ENCODE measurements at regions not wholly inside any gene's neighbourhood (a gene's known extent, or its start where the extent isn't known, plus 50 kb on each side); places are given as distances from the start of the nearest gene placed in this dataset.

- Histone ChIP-seq H3K36me3 (no peaks in the 10 kb centered on the region), H3K4me1 (peaks cover 0 to 8% (median 0%) of the 10 kb centered on the region in 4 donors), H3K27ac (replicated peaks in 1 of 4) (no peak overlapping the region), H3K27me3 (no peaks in the 10 kb centered on the region), H3K4me3 (no peak overlapping the region), H3K9me3 (no peaks in the 10 kb centered on the region)
- TF ChIP-seq CTCF (IDR thresholded peaks at IDR 0.05) (no peak), POLR2AphosphoS5 (IDR thresholded peaks at IDR 0.05) (no peak), EP300 (IDR thresholded peaks at IDR 0.05) (no peak), POLR2A (IDR thresholded peaks at IDR 0.05; ENCODE audit: low read depth) (no peak)
- intact Hi-C loops (cut with DNase I) = no loop called here
- DNase-seq (ENCODE audit: extremely low spot score) = no peak
- WGBS = 89% methylated on average over 3 of the region's 3 CpGs
These were observed 307.0 kb downstream of the KCNJ2 start for GRCh38 chr17:70476368-70476767.

GRCh38 chr17:70478902-70479301 lies 309.6 kb downstream of the KCNJ2 start:
- no peak for DNase-seq (ENCODE audit: extremely low spot score)
- TF ChIP-seq CTCF (IDR thresholded peaks at IDR 0.05) (no peak), POLR2AphosphoS5 (IDR thresholded peaks at IDR 0.05) (no peak), EP300 (IDR thresholded peaks at IDR 0.05) (no peak), POLR2A (IDR thresholded peaks at IDR 0.05; ENCODE audit: low read depth) (no peak)
- Histone ChIP-seq H3K9me3 (no peaks in the 10 kb centered on the region), H3K27me3 (no peaks in the 10 kb centered on the region), H3K4me3 (no peak overlapping the region), H3K27ac (replicated peaks in 1 of 4) (no peak overlapping the region), H3K4me1 (peaks cover 0 to 8% (median 0%) of the 10 kb centered on the region in 4 donors), H3K36me3 (no peaks in the 10 kb centered on the region)
- 64% methylated on average over 5 of the region's 5 CpGs for WGBS
- intact Hi-C loops (cut with DNase I) = no loop called here

- intact Hi-C loops (cut with DNase I) = no loop called here
- H3K4me3 ChIP-seq = no peak overlapping the region
These were observed 310.4 kb downstream of the KCNJ2 start for GRCh38 chr17:70479779-70480178.

GRCh38 chr17:70483624-70484023 lies 314.3 kb downstream of the KCNJ2 start:
- Histone ChIP-seq H3K27ac (replicated peaks in 1 of 4) (no peak overlapping the region), H3K4me3 (no peak overlapping the region), H3K4me1 (peaks cover 0 to 8% (median 0%) of the 10 kb centered on the region in 4 donors), H3K27me3 (no peaks in the 10 kb centered on the region), H3K9me3 (no peaks in the 10 kb centered on the region), H3K36me3 (no peaks in the 10 kb centered on the region)
- intact Hi-C loops (cut with DNase I) = no loop called here
- WGBS = 96% methylated on average over 3 of the region's 3 CpGs
- no peak for TF ChIP-seq POLR2A (IDR thresholded peaks at IDR 0.05; ENCODE audit: low read depth)
- no peak for TF ChIP-seq EP300 (IDR thresholded peaks at IDR 0.05)
- no peak for TF ChIP-seq POLR2AphosphoS5 (IDR thresholded peaks at IDR 0.05)
- TF ChIP-seq CTCF (IDR thresholded peaks at IDR 0.05) = no peak
- DNase-seq (ENCODE audit: extremely low spot score) = no peak

More at GRCh38 chr17:70479779-70480178, 310.4 kb downstream of the KCNJ2 start:
- no peak for DNase-seq (ENCODE audit: extremely low spot score)
- H3K36me3 ChIP-seq = no peaks in the 10 kb centered on the region
- no peak overlapping the region for H3K27ac ChIP-seq (replicated peaks in 1 of 4)
- H3K27me3 ChIP-seq = no peaks in the 10 kb centered on the region
- H3K9me3 ChIP-seq = no peaks in the 10 kb centered on the region
- H3K4me1 ChIP-seq = peaks cover 0 to 8% (median 0%) of the 10 kb centered on the region in 4 donors
- TF ChIP-seq CTCF (IDR thresholded peaks at IDR 0.05) = no peak
- TF ChIP-seq EP300 (IDR thresholded peaks at IDR 0.05) = no peak
- TF ChIP-seq POLR2A (IDR thresholded peaks at IDR 0.05; ENCODE audit: low read depth) = no peak
- TF ChIP-seq POLR2AphosphoS5 (IDR thresholded peaks at IDR 0.05) = no peak

GRCh38 chr17:70484050-70484449 lies 314.7 kb downstream of the KCNJ2 start:
- Histone ChIP-seq H3K27me3 (no peaks in the 10 kb centered on the region), H3K27ac (replicated peaks in 1 of 4) (no peak overlapping the region), H3K9me3 (no peaks in the 10 kb centered on the region), H3K4me3 (no peak overlapping the region), H3K4me1 (peaks cover 0 to 5% (median 0%) of the 10 kb centered on the region in 4 donors), H3K36me3 (no peaks in the 10 kb centered on the region)
- DNase-seq (ENCODE audit: extremely low spot score) = no peak
- TF ChIP-seq POLR2AphosphoS5 (IDR thresholded peaks at IDR 0.05) = no peak
- no peak for TF ChIP-seq EP300 (IDR thresholded peaks at IDR 0.05)
- TF ChIP-seq POLR2A (IDR thresholded peaks at IDR 0.05; ENCODE audit: low read depth) = no peak
- TF ChIP-seq CTCF (IDR thresholded peaks at IDR 0.05) = no peak
- intact Hi-C loops (cut with DNase I) = no loop called here
- 85% methylated on average over 3 of the region's 4 CpGs for WGBS
